Large intestine (tissue), 3 donors: ENCODE measurements at regions not wholly inside any gene's neighbourhood (a gene's known extent, or its start where the extent isn't known, plus 50 kb on each side); places are given as distances from the start of the nearest gene placed in this dataset.
A peak's percentile ranks its signal among the peaks of the same experiment; 100 is the strongest.
"Not testable (repeated sequence)": the region's sequence is repeated elsewhere in the genome, so short reads cannot be mapped to it uniquely, and the experiment has no call there.

ENCODE experiments used
- DNase-seq, 2 donors: peaks; one replicate each; pipeline versions ENCODE4 v3.0.0 to v3.0.0-alpha.2; 2013
- H3K27ac ChIP-seq: one replicate; pipeline ENCODE4 v1.5.1; 2013; ENCODE audit warnings: low read length
- H3K27me3 ChIP-seq: 2 replicates; pipeline ENCODE4 v1.6.1; 2013; ENCODE audit warnings: low read length; ENCODE audit not compliant: control insufficient read depth, insufficient read depth
- H3K36me3 ChIP-seq: 2 replicates; pipeline ENCODE4 v1.6.1; 2013; ENCODE audit warnings: low read length; ENCODE audit not compliant: control insufficient read depth, insufficient read depth
- H3K4me1 ChIP-seq: one replicate; pipeline ENCODE4 v1.6.1; 2013; ENCODE audit warnings: low read length; ENCODE audit not compliant: control insufficient read depth, insufficient read depth
- H3K4me3 ChIP-seq: one replicate; pipeline ENCODE4 v1.5.1; 2013; ENCODE audit warnings: low read length
- H3K9me3 ChIP-seq: one replicate; pipeline ENCODE4 v1.6.1; 2013; ENCODE audit warnings: mild to moderate bottlenecking, low read depth, low read length, moderate library complexity; ENCODE audit not compliant: control insufficient read depth
- WGBS: methylation state at CpG from one replicate; pipeline ENCODE4 v1.1.5; 2013; ENCODE audit warnings: low lambda C conversion rate; ENCODE audit not compliant: insufficient coverage; 5-methylcytosine and 5-hydroxymethylcytosine counted together

GRCh38 chr3:80727561-80727960 lies 959.8 kb upstream of the ROBO1 start:
- not testable (repeated sequence) for H3K27me3 ChIP-seq, H3K36me3 ChIP-seq, H3K4me1 ChIP-seq, H3K4me3 ChIP-seq, H3K9me3 ChIP-seq, H3K27ac ChIP-seq, DNase-seq
- no CpG with 5 or more reads among the region's 3 CpGs for WGBS

- H3K27me3 ChIP-seq, H3K4me1 ChIP-seq, H3K9me3 ChIP-seq, H3K27ac ChIP-seq, H3K36me3 ChIP-seq, H3K4me3 ChIP-seq, DNase-seq: not testable (repeated sequence)
- WGBS: no CpG with 5 or more reads among the region's 5 CpGs
Observed at GRCh38 chr3:80709597-80710322, 942.0 kb upstream of the ROBO1 start.

- Histone ChIP-seq H3K4me1 (no peaks in the 10 kb centered on the region), H3K36me3 (no peaks in the 10 kb centered on the region), H3K27ac (no peak overlapping the region), H3K4me3 (no peak overlapping the region), H3K27me3 (no peaks in the 10 kb centered on the region), H3K9me3 (peaks cover 5% of the 10 kb centered on the region)
- no peak for DNase-seq
- WGBS: no CpG with 5 or more reads among the region's 1 CpG
Observed at GRCh38 chr3:80705290-80705689, 937.5 kb upstream of the ROBO1 start.

GRCh38 chr3:80701349-80701748 lies 933.6 kb upstream of the ROBO1 start:
- no peak for DNase-seq
- H3K4me1 ChIP-seq: peaks cover 10% of the 10 kb centered on the region
- WGBS: 100% methylated on average over 1 of the region's 1 CpG
- H3K27me3 ChIP-seq: no peaks in the 10 kb centered on the region
- peaks cover 5% of the 10 kb centered on the region for H3K9me3 ChIP-seq
- H3K4me3 ChIP-seq: no peak overlapping the region
- no peaks in the 10 kb centered on the region for H3K36me3 ChIP-seq
- no peak overlapping the region for H3K27ac ChIP-seq

- Histone ChIP-seq H3K4me3 (no peak overlapping the region), H3K27ac (peak overlapping the region; percentile 18), H3K36me3 (no peaks in the 10 kb centered on the region), H3K27me3 (no peaks in the 10 kb centered on the region), H3K4me1 (peaks cover 16% of the 10 kb centered on the region), H3K9me3 (no peaks in the 10 kb centered on the region)
- DNase-seq: peak in 1 of 2 donors; percentile 12
- no CpG with 5 or more reads among the region's 2 CpGs for WGBS
Observed at GRCh38 chr3:80697291-80697690, 929.5 kb upstream of the ROBO1 start.

GRCh38 chr3:80696280-80696679 lies 928.5 kb upstream of the ROBO1 start:
- 17% methylated on average over 1 of the region's 2 CpGs for WGBS
- peak overlapping the region; percentile 67 for H3K27ac ChIP-seq
- peak; percentile 86 to 95 for DNase-seq

GRCh38 chr3:80688814-80689213 lies 921.0 kb upstream of the ROBO1 start:
- Histone ChIP-seq H3K4me3 (no peak overlapping the region), H3K4me1 (no peaks in the 10 kb centered on the region), H3K9me3 (no peaks in the 10 kb centered on the region), H3K36me3 (no peaks in the 10 kb centered on the region), H3K27ac (no peak overlapping the region), H3K27me3 (no peaks in the 10 kb centered on the region)
- DNase-seq: peak; percentile 23 to 25
- 0% methylated on average over 1 of the region's 2 CpGs for WGBS

More at GRCh38 chr3:80696280-80696679, 928.5 kb upstream of the ROBO1 start:
- no peaks in the 10 kb centered on the region for H3K27me3 ChIP-seq
- no peaks in the 10 kb centered on the region for H3K9me3 ChIP-seq
- H3K4me3 ChIP-seq: no peak overlapping the region
- H3K36me3 ChIP-seq: no peaks in the 10 kb centered on the region
- peaks cover 16% of the 10 kb centered on the region for H3K4me1 ChIP-seq

GRCh38 chr3:80682951-80683350 lies 915.2 kb upstream of the ROBO1 start:
- no peak for DNase-seq
- H3K36me3 ChIP-seq: no peaks in the 10 kb centered on the region
- 88% methylated on average over 1 of the region's 1 CpG for WGBS
- H3K27me3 ChIP-seq: no peaks in the 10 kb centered on the region
- H3K4me1 ChIP-seq: no peaks in the 10 kb centered on the region
- H3K9me3 ChIP-seq: no peaks in the 10 kb centered on the region
- no peak overlapping the region for H3K27ac ChIP-seq
- no peak overlapping the region for H3K4me3 ChIP-seq

- Histone ChIP-seq H3K27ac (no peak overlapping the region), H3K27me3 (no peaks in the 10 kb centered on the region), H3K9me3 (no peaks in the 10 kb centered on the region), H3K4me3 (no peak overlapping the region), H3K4me1 (no peaks in the 10 kb centered on the region), H3K36me3 (no peaks in the 10 kb centered on the region)
- DNase-seq: no peak
Observed at GRCh38 chr3:80682235-80682634, 914.4 kb upstream of the ROBO1 start.

GRCh38 chr3:80677796-80678195 lies 910.0 kb upstream of the ROBO1 start:
- H3K4me3 ChIP-seq: no peak overlapping the region
- DNase-seq: no peak
- no peaks in the 10 kb centered on the region for H3K4me1 ChIP-seq
- no peak overlapping the region for H3K27ac ChIP-seq
- no peaks in the 10 kb centered on the region for H3K9me3 ChIP-seq
- no peaks in the 10 kb centered on the region for H3K36me3 ChIP-seq
- 100% methylated on average over 4 of the region's 6 CpGs for WGBS
- H3K27me3 ChIP-seq: no peaks in the 10 kb centered on the region

- Histone ChIP-seq H3K36me3 (no peaks in the 10 kb centered on the region), H3K27me3 (no peaks in the 10 kb centered on the region), H3K27ac (no peak overlapping the region), H3K9me3 (no peaks in the 10 kb centered on the region), H3K4me1 (no peaks in the 10 kb centered on the region), H3K4me3 (no peak overlapping the region)
- no peak for DNase-seq
Observed at GRCh38 chr3:80676866-80677265, 909.1 kb upstream of the ROBO1 start.
